CD8-positive, alpha-beta memory T cell (primary cell): ENCODE measurements at regions not wholly inside any gene's neighbourhood (a gene's known extent, or its start where the extent isn't known, plus 50 kb on each side); places are given as distances from the start of the nearest gene placed in this dataset.

ENCODE experiments used
- CTCF ChIA-PET: fragments of 350-600 bp; sonication (Branson Sonifier 250); formaldehyde crosslinking; loops from one replicate; lab custom pipeline; 2021; ENCODE audit warnings: antibody characterized with exemption; lab: Charles Lee
- POLR2A ChIA-PET: fragments of 350-600 bp; sonication (Branson Sonifier 250); formaldehyde crosslinking; loops from one replicate; lab custom pipeline; 2021; ENCODE audit warnings: antibody characterized with exemption; lab: Charles Lee
- DNase-seq, 5 donors: peaks; one replicate each; pipeline versions ENCODE4 v3.0.0 to v3.0.0-alpha.2; 2020 to 2022; ENCODE audit warnings: mixed read lengths in 1 of 5
- H3K27ac ChIP-seq: one replicate; pipeline ENCODE4 v1.7.0; 2013; ENCODE audit warnings: low read depth, mild to moderate bottlenecking, low read length, moderate library complexity
- H3K27me3 ChIP-seq: 2 replicates; pipeline ENCODE4 v1.7.0; 2013; ENCODE audit warnings: low read length, mild to moderate bottlenecking; ENCODE audit not compliant: insufficient read depth, poor library complexity, severe bottlenecking
- H3K36me3 ChIP-seq: 2 replicates; pipeline ENCODE4 v1.7.0; 2013; ENCODE audit warnings: mild to moderate bottlenecking, low read length, moderate library complexity; ENCODE audit not compliant: insufficient read depth
- H3K4me1 ChIP-seq: 2 replicates; pipeline ENCODE4 v1.7.0; 2013; ENCODE audit warnings: mild to moderate bottlenecking, low read length, moderate library complexity; ENCODE audit not compliant: insufficient read depth
- H3K4me3 ChIP-seq: 2 replicates; pipeline ENCODE4 v1.7.0; 2013; ENCODE audit warnings: mild to moderate bottlenecking, low read length
- H3K9me3 ChIP-seq: 2 replicates; pipeline ENCODE4 v1.7.0; 2013; ENCODE audit warnings: mild to moderate bottlenecking, low read length
- H3K27ac Mint-ChIP-seq, 8 donors: one replicate each; pipeline ENCODE4 v1.8.0; 2020 to 2021; ENCODE audit warnings: mixed read lengths in 8 of 8, mild to moderate bottlenecking in 6 of 8, inconsistent platforms in 3 of 8, moderate library complexity in 3 of 8
- H3K27me3 Mint-ChIP-seq, 2 donors: one replicate each; pipeline ENCODE4 v1.8.0; 2020 to 2021; ENCODE audit warnings: mixed read lengths in 2 of 2, mild to moderate bottlenecking in 1 of 2, moderate library complexity in 1 of 2
- H3K36me3 Mint-ChIP-seq, 3 donors: one replicate each; pipeline ENCODE4 v1.8.0; 2020 to 2021; ENCODE audit warnings: mixed read lengths in 3 of 3, inconsistent platforms in 1 of 3, mild to moderate bottlenecking in 1 of 3
- H3K4me1 Mint-ChIP-seq, 3 donors: one replicate each; pipeline ENCODE4 v1.8.0; 2020 to 2021; ENCODE audit warnings: mixed read lengths in 3 of 3, inconsistent platforms in 1 of 3, mild to moderate bottlenecking in 1 of 3
- H3K4me3 Mint-ChIP-seq, 7 donors: one replicate each; pipeline ENCODE4 v1.8.0; 2020 to 2021; ENCODE audit warnings: mixed read lengths in 7 of 7, mild to moderate bottlenecking in 6 of 7, moderate library complexity in 4 of 7, inconsistent platforms in 2 of 7
- H3K9me3 Mint-ChIP-seq, 5 donors: one replicate each; pipeline ENCODE4 v1.8.0; 2020 to 2022; ENCODE audit warnings: mixed read lengths in 5 of 5, mild to moderate bottlenecking in 3 of 5, moderate library complexity in 2 of 5, inconsistent platforms in 1 of 5

- H3K9me3 Mint-ChIP-seq = peaks cover 0 to 8% (median 5%) of the 10 kb centered on the region in 5 donors
- CTCF ChIA-PET = no interaction called here
- H3K9me3 ChIP-seq = no peaks in the 10 kb centered on the region
Measured at GRCh38 chr5:2582106-2582505, 169.4 kb downstream of the IRX2 start.

GRCh38 chr5:2581418-2581817 is 170.1 kb downstream of the IRX2 start:
- no peaks in the 10 kb centered on the region for H3K27me3 ChIP-seq

More at GRCh38 chr5:2582106-2582505, 169.4 kb downstream of the IRX2 start:
- DNase-seq = no peak
- no peaks in the 10 kb centered on the region for H3K36me3 ChIP-seq
- no peaks in the 10 kb centered on the region for H3K27me3 ChIP-seq
- H3K4me3 ChIP-seq = no peak overlapping the region
- no peak overlapping the region for H3K4me3 Mint-ChIP-seq
- H3K27ac Mint-ChIP-seq = no peak overlapping the region
- H3K4me1 Mint-ChIP-seq = no peaks in the 10 kb centered on the region
- H3K36me3 Mint-ChIP-seq = no peaks in the 10 kb centered on the region
- H3K4me1 ChIP-seq = no peaks in the 10 kb centered on the region
- no peak overlapping the region for H3K27ac ChIP-seq
- POLR2A ChIA-PET = no interaction called here
- no peaks in the 10 kb centered on the region for H3K27me3 Mint-ChIP-seq

DNA sequence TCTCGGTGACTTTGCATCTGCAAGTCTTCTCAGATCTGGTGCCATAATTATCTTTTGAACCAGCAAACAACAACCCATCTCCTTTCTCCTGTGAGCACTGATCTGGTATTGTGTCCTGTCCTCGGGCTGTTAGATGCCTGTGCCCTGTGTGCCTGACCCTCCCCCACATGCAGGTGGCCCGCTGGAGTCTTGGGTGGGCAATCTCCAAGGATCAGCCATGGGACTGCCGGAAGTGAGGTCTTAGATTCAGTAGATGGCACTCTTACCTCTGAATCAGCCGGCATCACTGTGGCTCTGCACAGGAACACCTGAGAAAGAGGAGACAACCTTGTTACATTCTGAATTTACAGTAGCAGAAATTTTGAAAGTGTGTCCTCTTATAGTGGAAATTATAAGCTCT is 172.4 kb downstream of the IRX2 start:
- H3K27me3 Mint-ChIP-seq = no peaks in the 10 kb centered on the region
- H3K4me1 Mint-ChIP-seq = no peaks in the 10 kb centered on the region
- Histone ChIP-seq H3K36me3 (no peaks in the 10 kb centered on the region), H3K4me1 (no peaks in the 10 kb centered on the region), H3K27ac (no peak overlapping the region), H3K9me3 (no peaks in the 10 kb centered on the region), H3K4me3 (no peak overlapping the region), H3K27me3 (no peaks in the 10 kb centered on the region)
- H3K9me3 Mint-ChIP-seq = peaks cover 0 to 6% (median 5%) of the 10 kb centered on the region in 5 donors
- CTCF ChIA-PET = no interaction called here
- POLR2A ChIA-PET = no interaction called here
- no peaks in the 10 kb centered on the region for H3K36me3 Mint-ChIP-seq
- H3K4me3 Mint-ChIP-seq = no peak overlapping the region
- DNase-seq = no peak
- H3K27ac Mint-ChIP-seq = no peak overlapping the region

More at GRCh38 chr5:2581418-2581817, 170.1 kb downstream of the IRX2 start:
- H3K27ac ChIP-seq = no peak overlapping the region
- no peaks in the 10 kb centered on the region for H3K4me1 ChIP-seq
- no peaks in the 10 kb centered on the region for H3K9me3 ChIP-seq
- H3K4me3 ChIP-seq = no peak overlapping the region
- DNase-seq = no peak
- H3K36me3 ChIP-seq = no peaks in the 10 kb centered on the region
- Mint-ChIP-seq H3K9me3 (peaks cover 0 to 10% (median 6%) of the 10 kb centered on the region in 5 donors), H3K36me3 (no peaks in the 10 kb centered on the region), H3K4me1 (no peaks in the 10 kb centered on the region), H3K4me3 (no peak overlapping the region), H3K27ac (no peak overlapping the region), H3K27me3 (no peaks in the 10 kb centered on the region)
- CTCF ChIA-PET = interaction anchor here (0.7 kb wide), 1 partner anchor 116 kb away, joined by 3 read pairs; no protein-coding TSS in a partner anchor
- POLR2A ChIA-PET = no interaction called here

DNA sequence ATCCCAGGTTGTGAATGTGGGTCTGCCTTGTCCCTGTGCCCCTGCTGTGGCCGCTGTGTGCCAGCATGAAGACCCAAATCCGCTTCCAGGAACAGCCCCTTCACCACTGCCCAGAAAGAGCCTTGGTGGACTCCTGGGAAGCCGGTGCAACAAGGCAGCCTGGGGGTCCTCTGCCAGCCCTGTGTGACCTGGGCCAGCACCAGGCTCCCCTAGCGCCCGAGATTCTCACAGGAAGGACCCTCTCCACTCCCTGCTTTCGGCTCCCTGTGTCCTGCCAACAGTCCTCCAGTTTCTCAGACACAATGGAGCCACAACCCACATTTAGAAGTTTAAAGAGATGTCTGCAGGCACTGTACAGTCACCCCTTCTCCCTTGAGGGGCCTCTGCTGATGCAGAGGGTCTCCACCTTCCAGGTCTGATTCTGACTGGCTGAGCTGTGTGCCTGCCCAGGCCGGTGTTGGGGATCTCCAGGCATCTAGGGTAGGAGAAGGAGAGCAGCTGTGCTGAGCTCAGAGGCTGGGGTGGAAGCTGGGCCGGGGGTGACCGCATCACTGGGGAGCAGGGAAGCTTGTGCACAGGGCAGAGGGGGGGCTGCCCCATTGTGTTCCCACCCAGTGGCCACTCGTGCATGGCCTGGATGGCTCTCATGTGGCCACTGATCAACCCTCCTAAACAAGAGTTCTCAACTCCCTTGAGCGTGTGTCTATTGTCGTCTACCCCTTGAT is 174.0 kb downstream of the IRX2 start:
- H3K9me3 ChIP-seq = no peaks in the 10 kb centered on the region
- Mint-ChIP-seq H3K36me3 (no peaks in the 10 kb centered on the region), H3K4me1 (no peaks in the 10 kb centered on the region), H3K4me3 (no peak overlapping the region), H3K27me3 (no peaks in the 10 kb centered on the region), H3K9me3 (peaks cover 2 to 6% (median 5%) of the 10 kb centered on the region in 5 donors), H3K27ac (no peak overlapping the region)
- CTCF ChIA-PET = no interaction called here
- no peaks in the 10 kb centered on the region for H3K27me3 ChIP-seq
- H3K4me1 ChIP-seq = no peaks in the 10 kb centered on the region
- H3K36me3 ChIP-seq = no peaks in the 10 kb centered on the region
- POLR2A ChIA-PET = no interaction called here
- no peak overlapping the region for H3K27ac ChIP-seq
- H3K4me3 ChIP-seq = no peak overlapping the region
- no peak for DNase-seq

GRCh38 chr5:2576823-2577222 is 174.7 kb downstream of the IRX2 start:
- Mint-ChIP-seq H3K27me3 (no peaks in the 10 kb centered on the region), H3K27ac (no peak overlapping the region), H3K4me1 (no peaks in the 10 kb centered on the region), H3K36me3 (no peaks in the 10 kb centered on the region), H3K4me3 (no peak overlapping the region), H3K9me3 (peaks cover 2 to 7% (median 4%) of the 10 kb centered on the region in 5 donors)
- H3K27me3 ChIP-seq = no peaks in the 10 kb centered on the region
- no peaks in the 10 kb centered on the region for H3K9me3 ChIP-seq
- H3K36me3 ChIP-seq = no peaks in the 10 kb centered on the region
- no peak overlapping the region for H3K4me3 ChIP-seq
- ChIA-PET CTCF (no interaction called here), POLR2A (no interaction called here)
- H3K4me1 ChIP-seq = no peaks in the 10 kb centered on the region
- DNase-seq = no peak
- no peak overlapping the region for H3K27ac ChIP-seq

DNA sequence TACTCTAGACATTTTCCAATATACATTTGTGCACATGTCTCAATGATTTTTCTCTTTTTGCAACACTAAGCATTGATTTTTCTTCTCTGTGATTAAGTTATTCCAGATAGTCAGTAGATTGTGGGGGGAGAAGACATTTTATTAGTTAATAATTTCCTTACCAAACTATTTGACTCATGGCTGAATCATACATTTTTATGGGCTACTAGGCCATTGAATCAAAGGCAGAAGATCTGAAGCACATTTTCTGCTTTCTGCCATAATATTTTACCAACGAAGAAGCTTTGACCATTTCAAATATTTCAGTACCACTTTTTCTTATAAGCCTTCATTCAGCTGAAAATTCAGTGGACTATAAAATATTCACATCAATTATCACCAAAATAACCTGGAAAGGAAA is 175.6 kb downstream of the IRX2 start:
- Mint-ChIP-seq H3K4me3 (no peak overlapping the region), H3K4me1 (no peaks in the 10 kb centered on the region), H3K9me3 (peaks cover 2 to 7% (median 2%) of the 10 kb centered on the region in 5 donors), H3K36me3 (no peaks in the 10 kb centered on the region), H3K27ac (no peak overlapping the region), H3K27me3 (no peaks in the 10 kb centered on the region)
- Histone ChIP-seq H3K27me3 (no peaks in the 10 kb centered on the region), H3K36me3 (no peaks in the 10 kb centered on the region), H3K4me1 (no peaks in the 10 kb centered on the region), H3K4me3 (no peak overlapping the region), H3K9me3 (no peaks in the 10 kb centered on the region), H3K27ac (no peak overlapping the region)
- ChIA-PET POLR2A (no interaction called here), CTCF (no interaction called here)
- no peak for DNase-seq

GRCh38 chr5:2575292-2575691 is 176.2 kb downstream of the IRX2 start:
- POLR2A ChIA-PET = no interaction called here
- Histone ChIP-seq H3K27ac (no peak overlapping the region), H3K9me3 (no peaks in the 10 kb centered on the region), H3K27me3 (no peaks in the 10 kb centered on the region), H3K4me3 (no peak overlapping the region), H3K4me1 (no peaks in the 10 kb centered on the region), H3K36me3 (no peaks in the 10 kb centered on the region)
- no peak for DNase-seq
- Mint-ChIP-seq H3K36me3 (no peaks in the 10 kb centered on the region), H3K9me3 (peaks cover 2 to 7% (median 2%) of the 10 kb centered on the region in 5 donors), H3K27ac (no peak overlapping the region), H3K4me1 (no peaks in the 10 kb centered on the region), H3K27me3 (no peaks in the 10 kb centered on the region), H3K4me3 (no peak overlapping the region)
- CTCF ChIA-PET = no interaction called here

- H3K27ac ChIP-seq = no peak overlapping the region
- H3K36me3 Mint-ChIP-seq = no peaks in the 10 kb centered on the region
- H3K9me3 Mint-ChIP-seq = peaks cover 1 to 7% (median 2%) of the 10 kb centered on the region in 5 donors
- H3K27ac Mint-ChIP-seq = peak overlapping the region in 1 of 8 donors; percentile 12
- ChIA-PET POLR2A (no interaction called here), CTCF (no interaction called here)
- no peaks in the 10 kb centered on the region for H3K36me3 ChIP-seq
- H3K27me3 ChIP-seq = no peaks in the 10 kb centered on the region
- H3K4me1 Mint-ChIP-seq = no peaks in the 10 kb centered on the region
- no peaks in the 10 kb centered on the region for H3K27me3 Mint-ChIP-seq
- H3K4me3 Mint-ChIP-seq = no peak overlapping the region
- H3K4me1 ChIP-seq = no peaks in the 10 kb centered on the region
- DNase-seq = no peak
- no peak overlapping the region for H3K4me3 ChIP-seq
- no peaks in the 10 kb centered on the region for H3K9me3 ChIP-seq
Measured at GRCh38 chr5:2574155-2574554, 177.3 kb downstream of the IRX2 start.
